HG02588 (cell line): ENCODE measurements at regions not wholly inside any gene's neighbourhood (a gene's known extent, or its start where the extent isn't known, plus 50 kb on each side); places are given as distances from the start of the nearest gene placed in this dataset.
A peak's percentile ranks its signal among the peaks of the same experiment; 100 is the strongest.

ENCODE experiments used
- ATAC-seq: cut with Tn5 transposase; IDR thresholded peaks from one replicate; pipeline ENCODE4 v1.9.1; 2021; ENCODE audit warnings: mild to moderate bottlenecking, moderate library complexity; ENCODE audit not compliant: unreplicated experiment

- no peak for ATAC-seq
These were observed 240.6 kb upstream of the MEF2C start for GRCh38 chr5:89123581-89123980.

GRCh38 chr5:89120719-89121118 is 237.7 kb upstream of the MEF2C start:
- no peak for ATAC-seq

- ATAC-seq = peak; percentile 92
These were observed 234.2 kb upstream of the MEF2C start for GRCh38 chr5:89117124-89117644.

- ATAC-seq = no peak
These were observed 228.1 kb upstream of the MEF2C start for GRCh38 chr5:89110916-89111646.

- no peak for ATAC-seq
These were observed 223.5 kb upstream of the MEF2C start for GRCh38 chr5:89106480-89106879.

GRCh38 chr5:89105836-89106235 is 222.9 kb upstream of the MEF2C start:
- ATAC-seq = no peak

GRCh38 chr5:89105171-89105695 is 222.2 kb upstream of the MEF2C start:
- no peak for ATAC-seq

- no peak for ATAC-seq
These were observed 215.3 kb upstream of the MEF2C start for GRCh38 chr5:89098199-89098756.

GRCh38 chr5:89097103-89097502 is 214.1 kb upstream of the MEF2C start:
- ATAC-seq = no peak

- no peak for ATAC-seq
These were observed 212.4 kb upstream of the MEF2C start for GRCh38 chr5:89095341-89095740.

- ATAC-seq = no peak
These were observed 207.1 kb upstream of the MEF2C start for GRCh38 chr5:89090037-89090436.

GRCh38 chr5:89087551-89088318 is 204.8 kb upstream of the MEF2C start:
- ATAC-seq = no peak

- no peak for ATAC-seq
These were observed 204.1 kb upstream of the MEF2C start for GRCh38 chr5:89087128-89087527.

- no peak for ATAC-seq
These were observed 203.6 kb upstream of the MEF2C start for GRCh38 chr5:89086390-89087086.

- ATAC-seq = no peak
These were observed 200.8 kb upstream of the MEF2C start for GRCh38 chr5:89083791-89084190.

GRCh38 chr5:89081360-89081759 is 198.4 kb upstream of the MEF2C start:
- ATAC-seq = peak; percentile 81

- no peak for ATAC-seq
These were observed 197.6 kb upstream of the MEF2C start for GRCh38 chr5:89080467-89081116.

- ATAC-seq = no peak
These were observed 190.1 kb upstream of the MEF2C start for GRCh38 chr5:89072842-89073672.

- ATAC-seq = peak; percentile 60
These were observed 189.0 kb upstream of the MEF2C start for GRCh38 chr5:89071941-89072331.
